ENCODE measurements at regions not wholly inside any gene's neighbourhood (a gene's known extent, or its start where the extent isn't known, plus 50 kb on each side); places are given as distances from the start of the nearest gene placed in this dataset.
"Not testable (repeated sequence)": the region's sequence is repeated elsewhere in the genome, so short reads cannot be mapped to it uniquely, and the experiment has no call there.

DNA sequence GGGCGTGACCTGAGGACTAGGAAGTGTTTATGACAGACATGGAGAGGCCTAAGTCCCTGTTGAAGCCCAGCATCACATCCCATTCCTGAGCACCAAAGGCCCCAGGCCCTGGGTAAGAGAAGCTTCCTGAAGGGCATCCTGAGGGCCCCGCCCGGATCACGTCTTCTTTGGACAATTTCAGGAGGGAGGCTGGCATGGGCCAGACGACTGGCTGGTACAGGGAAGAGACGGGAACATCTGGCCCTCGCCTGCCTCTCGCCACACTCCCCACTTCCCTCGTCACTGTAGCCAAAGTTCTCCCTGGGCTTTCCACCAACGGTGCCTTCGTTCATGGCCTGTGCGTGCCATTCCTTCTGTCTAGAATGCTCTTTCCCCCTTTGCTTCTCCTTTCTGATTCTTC is 128.1 kb downstream of the LRRC37A3 start:
- not testable (repeated sequence) for H3K18ac ChIP-seq (ENCODE audit: low read depth in 1 of 2, low read length in 2 of 2); H3K27me3 ChIP-seq (ENCODE audit: control insufficient read depth in 1 of 2, insufficient read depth in 1 of 2, low read length in 2 of 2); H3K4me3 ChIP-seq (ENCODE audit: insufficient read depth in 1 of 2, low read depth in 1 of 2, low read length in 2 of 2); H3K4me2 ChIP-seq (ENCODE audit: low read length, poor library complexity, severe bottlenecking); H3K23ac ChIP-seq (ENCODE audit: low read length in 2 of 2); H2BK12ac ChIP-seq (ENCODE audit: low read length in 2 of 2); DNase-seq; H2AK5ac ChIP-seq (ENCODE audit: low read length, severe bottlenecking); H3K9me3 ChIP-seq (ENCODE audit: control insufficient read depth, low read length); H2BK15ac ChIP-seq (ENCODE audit: low read depth, poor library complexity, severe bottlenecking); H3K79me1 ChIP-seq (replicated peaks; ENCODE audit: low read length, poor library complexity, severe bottlenecking); H3K4ac ChIP-seq (ENCODE audit: low read depth in 1 of 2, low read length in 2 of 2); H3K9ac ChIP-seq (ENCODE audit: low read length); H4K91ac ChIP-seq (ENCODE audit: low read length); H2BK120ac ChIP-seq (ENCODE audit: low read depth, low read length); H2BK5ac ChIP-seq (ENCODE audit: low read depth, low read length, poor library complexity, severe bottlenecking); H3K27ac ChIP-seq (ENCODE audit: low read length, poor library complexity, severe bottlenecking); H2AFZ ChIP-seq (ENCODE audit: low read depth, low read length); H3K14ac ChIP-seq (ENCODE audit: low read length in 2 of 2); H4K8ac ChIP-seq (ENCODE audit: low read length)
- WGBS = 90% methylated on average over 6 of the region's 12 CpGs
- Histone ChIP-seq H3K4me1 (ENCODE audit: control insufficient read depth, insufficient read depth, low read depth, low read length) (peaks cover 14% of the 10 kb centered on the region), H3K36me3 (ENCODE audit: control insufficient read depth in 1 of 2, insufficient read depth in 2 of 2, low read depth in 1 of 2, low read length in 2 of 2) (peaks cover 34 to 40% of the 10 kb centered on the region in 2 experiments)

DNA sequence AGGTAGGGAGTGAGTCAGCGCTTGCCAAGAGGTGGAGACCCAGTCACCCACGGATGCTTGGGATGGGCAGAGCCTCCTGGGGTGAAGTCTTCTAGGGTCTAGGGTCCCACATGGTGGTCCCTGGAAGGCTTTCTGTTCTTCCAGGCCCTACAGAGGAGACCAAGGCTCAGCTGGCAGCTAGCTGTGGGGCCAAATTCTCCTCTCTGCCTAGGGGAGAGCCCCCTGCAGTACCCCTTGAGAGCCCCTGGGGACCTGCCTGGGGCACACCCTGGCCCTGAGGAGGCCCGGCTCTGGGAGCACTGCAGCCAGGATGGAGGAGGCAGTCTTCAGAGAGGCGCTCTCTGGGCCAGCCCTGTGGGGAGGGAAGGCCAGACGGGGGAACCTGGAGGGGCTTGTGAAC is 128.6 kb upstream of the SMURF2 start:
- H3K18ac ChIP-seq (ENCODE audit: low read depth in 1 of 2, low read length in 2 of 2); H3K14ac ChIP-seq (ENCODE audit: low read length in 2 of 2); H2BK12ac ChIP-seq (ENCODE audit: low read length in 2 of 2); H3K27me3 ChIP-seq (ENCODE audit: control insufficient read depth in 1 of 2, insufficient read depth in 1 of 2, low read length in 2 of 2); H2BK5ac ChIP-seq (ENCODE audit: low read depth, low read length, poor library complexity, severe bottlenecking); H3K79me1 ChIP-seq (replicated peaks; ENCODE audit: low read length, poor library complexity, severe bottlenecking); H2BK15ac ChIP-seq (ENCODE audit: low read depth, poor library complexity, severe bottlenecking); H3K4me2 ChIP-seq (ENCODE audit: low read length, poor library complexity, severe bottlenecking); H3K4ac ChIP-seq (ENCODE audit: low read depth in 1 of 2, low read length in 2 of 2); H3K4me3 ChIP-seq (ENCODE audit: insufficient read depth in 1 of 2, low read depth in 1 of 2, low read length in 2 of 2); H3K27ac ChIP-seq (ENCODE audit: low read length, poor library complexity, severe bottlenecking); DNase-seq; H4K8ac ChIP-seq (ENCODE audit: low read length); H3K23ac ChIP-seq (ENCODE audit: low read length in 2 of 2); H3K9ac ChIP-seq (ENCODE audit: low read length); H3K9me3 ChIP-seq (ENCODE audit: control insufficient read depth, low read length); H2AK5ac ChIP-seq (ENCODE audit: low read length, severe bottlenecking); H2AFZ ChIP-seq (ENCODE audit: low read depth, low read length); H2BK120ac ChIP-seq (ENCODE audit: low read depth, low read length): not testable (repeated sequence)
- WGBS = 86% methylated on average over 4 of the region's 5 CpGs
- Histone ChIP-seq H3K36me3 (ENCODE audit: control insufficient read depth in 1 of 2, insufficient read depth in 2 of 2, low read depth in 1 of 2, low read length in 2 of 2) (peaks cover 36 to 46% of the 10 kb centered on the region in 2 experiments), H3K4me1 (ENCODE audit: control insufficient read depth, insufficient read depth, low read depth, low read length) (peaks cover 15% of the 10 kb centered on the region), H4K91ac (ENCODE audit: low read length) (peak overlapping the region; percentile 39)

DNA sequence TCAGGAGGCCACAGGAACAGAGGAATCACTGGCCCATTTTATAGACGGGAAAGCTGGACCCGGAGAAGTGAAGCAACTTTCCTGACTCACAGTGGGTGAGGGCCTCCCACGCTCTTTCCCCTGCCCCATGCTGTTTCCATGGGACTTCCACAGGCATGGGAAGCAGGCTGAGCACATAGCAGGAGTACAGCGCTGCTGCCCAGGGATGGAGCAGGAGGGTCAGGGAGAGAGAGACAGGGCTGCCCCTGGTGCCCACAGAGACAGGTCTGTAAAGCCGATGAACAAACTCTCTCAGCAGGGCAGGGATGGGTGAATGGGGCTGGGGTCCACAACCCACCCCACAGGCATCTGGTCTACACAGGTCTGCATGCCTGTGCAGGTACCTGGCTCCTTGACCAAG is 128.1 kb upstream of the SMURF2 start:
- not testable (repeated sequence) for H3K4ac ChIP-seq (ENCODE audit: low read depth in 1 of 2, low read length in 2 of 2)
- WGBS = 93% methylated on average over 5 of the region's 5 CpGs

DNA sequence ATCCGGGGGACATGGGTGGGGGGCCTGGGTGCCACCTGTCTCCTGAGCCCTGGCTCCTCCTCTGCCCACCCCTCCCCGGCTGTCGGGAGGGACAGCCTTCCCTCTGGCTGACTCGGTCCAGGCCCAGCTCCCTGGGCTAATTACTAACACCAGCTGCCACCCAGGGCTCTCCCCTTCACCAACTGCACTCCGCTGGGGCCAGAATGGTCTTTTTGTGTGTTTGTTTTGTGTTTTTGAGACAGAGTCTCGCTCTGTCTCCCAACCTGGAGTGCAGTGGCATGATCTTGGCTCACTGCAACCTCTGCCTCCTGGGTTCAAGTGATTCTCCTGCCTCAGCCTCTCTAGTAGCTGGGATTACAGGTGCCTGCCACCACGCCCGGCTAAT is 126.9 kb upstream of the SMURF2 start:
- not testable (repeated sequence) for H3K9me3 ChIP-seq (ENCODE audit: control insufficient read depth, low read length); H3K4me3 ChIP-seq (ENCODE audit: insufficient read depth in 1 of 2, low read depth in 1 of 2, low read length in 2 of 2); H2BK120ac ChIP-seq (ENCODE audit: low read depth, low read length); H3K18ac ChIP-seq (ENCODE audit: low read depth in 1 of 2, low read length in 2 of 2); H2BK15ac ChIP-seq (ENCODE audit: low read depth, poor library complexity, severe bottlenecking); H4K8ac ChIP-seq (ENCODE audit: low read length); H2AFZ ChIP-seq (ENCODE audit: low read depth, low read length); H3K27ac ChIP-seq (ENCODE audit: low read length, poor library complexity, severe bottlenecking); H4K91ac ChIP-seq (ENCODE audit: low read length); H3K4me2 ChIP-seq (ENCODE audit: low read length, poor library complexity, severe bottlenecking); H3K14ac ChIP-seq (ENCODE audit: low read length in 2 of 2); H3K27me3 ChIP-seq (ENCODE audit: control insufficient read depth in 1 of 2, insufficient read depth in 1 of 2, low read length in 2 of 2); H3K4ac ChIP-seq (ENCODE audit: low read depth in 1 of 2, low read length in 2 of 2); H3K9ac ChIP-seq (ENCODE audit: low read length); H2AK5ac ChIP-seq (ENCODE audit: low read length, severe bottlenecking); H3K79me1 ChIP-seq (replicated peaks; ENCODE audit: low read length, poor library complexity, severe bottlenecking); H2BK5ac ChIP-seq (ENCODE audit: low read depth, low read length, poor library complexity, severe bottlenecking); H2BK12ac ChIP-seq (ENCODE audit: low read length in 2 of 2); H3K23ac ChIP-seq (ENCODE audit: low read length in 2 of 2); DNase-seq
- peaks cover 49 to 56% of the 10 kb centered on the region in 2 experiments for H3K36me3 ChIP-seq (ENCODE audit: control insufficient read depth in 1 of 2, insufficient read depth in 2 of 2, low read depth in 1 of 2, low read length in 2 of 2)
- H3K4me1 ChIP-seq (ENCODE audit: control insufficient read depth, insufficient read depth, low read depth, low read length) = peaks cover 13% of the 10 kb centered on the region
- WGBS = 94% methylated on average over 3 of the region's 8 CpGs

More for the DNA sequence above, 128.1 kb upstream of the SMURF2 start:
- not testable (repeated sequence) for H2BK12ac ChIP-seq (ENCODE audit: low read length in 2 of 2); H3K79me1 ChIP-seq (replicated peaks; ENCODE audit: low read length, poor library complexity, severe bottlenecking); H3K27me3 ChIP-seq (ENCODE audit: control insufficient read depth in 1 of 2, insufficient read depth in 1 of 2, low read length in 2 of 2); DNase-seq; H3K23ac ChIP-seq (ENCODE audit: low read length in 2 of 2); H2BK120ac ChIP-seq (ENCODE audit: low read depth, low read length); H3K14ac ChIP-seq (ENCODE audit: low read length in 2 of 2); H3K9me3 ChIP-seq (ENCODE audit: control insufficient read depth, low read length); H2BK15ac ChIP-seq (ENCODE audit: low read depth, poor library complexity, severe bottlenecking); H2AK5ac ChIP-seq (ENCODE audit: low read length, severe bottlenecking); H2AFZ ChIP-seq (ENCODE audit: low read depth, low read length); H3K18ac ChIP-seq (ENCODE audit: low read depth in 1 of 2, low read length in 2 of 2); H4K91ac ChIP-seq (ENCODE audit: low read length); H4K8ac ChIP-seq (ENCODE audit: low read length); H3K27ac ChIP-seq (ENCODE audit: low read length, poor library complexity, severe bottlenecking); H3K9ac ChIP-seq (ENCODE audit: low read length); H3K4me2 ChIP-seq (ENCODE audit: low read length, poor library complexity, severe bottlenecking); H3K4me3 ChIP-seq (ENCODE audit: insufficient read depth in 1 of 2, low read depth in 1 of 2, low read length in 2 of 2); H2BK5ac ChIP-seq (ENCODE audit: low read depth, low read length, poor library complexity, severe bottlenecking)
- Histone ChIP-seq H3K36me3 (ENCODE audit: control insufficient read depth in 1 of 2, insufficient read depth in 2 of 2, low read depth in 1 of 2, low read length in 2 of 2) (peaks cover 39 to 48% of the 10 kb centered on the region in 2 experiments), H3K4me1 (ENCODE audit: control insufficient read depth, insufficient read depth, low read depth, low read length) (peaks cover 15% of the 10 kb centered on the region)
